GM23338 (cell line): ENCODE measurements at regions not wholly inside any gene's neighbourhood (a gene's known extent, or its start where the extent isn't known, plus 50 kb on each side); places are given as distances from the start of the nearest gene placed in this dataset.

Source experiments
- ATAC-seq: fragments of 200-7000 bp; cut with Tn5 transposase; 3 replicates; pipeline ENCODE4 v1.9.1; 2020
- DNase-seq: peaks from one replicate; pipeline ENCODE4 v3.0.0-alpha.2; 2015; ENCODE audit warnings: low spot score
- H2AFZ ChIP-seq: fragments of 200-600 bp; sonication (generic); 2 replicates; pipeline ENCODE4 v1.8.0; 2016; ENCODE audit warnings: antibody characterized with exemption, mild to moderate bottlenecking, moderate library complexity
- H3F3A ChIP-seq: fragments of 200-600 bp; sonication (generic); replicated peaks from 2 replicates; pipeline ENCODE4 v1.8.0; 2017; ENCODE audit warnings: antibody characterized with exemption, mixed run types, low read depth
- H3K27ac ChIP-seq: fragments of 200-600 bp; sonication (generic); 2 replicates; pipeline ENCODE4 v1.6.1; 2016; ENCODE audit warnings: low read depth
- H3K27me3 ChIP-seq: fragments of 200-600 bp; sonication (generic); 2 replicates; pipeline ENCODE4 v1.8.0; 2016; ENCODE audit warnings: mild to moderate bottlenecking, mixed run types, moderate library complexity; ENCODE audit not compliant: insufficient read depth
- H3K36me3 ChIP-seq: fragments of 200-600 bp; sonication (generic); 2 replicates; pipeline ENCODE4 v1.8.0; 2016; ENCODE audit warnings: mild to moderate bottlenecking; ENCODE audit not compliant: insufficient read depth
- H3K4me1 ChIP-seq: fragments of 200-600 bp; sonication (generic); 2 replicates; pipeline ENCODE4 v1.8.0; 2016; ENCODE audit warnings: mild to moderate bottlenecking, moderate library complexity; ENCODE audit not compliant: insufficient read depth
- H3K4me2 ChIP-seq: fragments of 200-600 bp; sonication (generic); 2 replicates; pipeline ENCODE4 v1.7.1; 2017; ENCODE audit warnings: mixed run types
- H3K4me3 ChIP-seq: fragments of 200-600 bp; sonication (generic); 2 replicates; pipeline ENCODE4 v1.6.1; 2016; ENCODE audit warnings: mixed run types
- H3K79me2 ChIP-seq: fragments of 200-600 bp; sonication (generic); replicated peaks from 2 replicates; pipeline ENCODE4 v1.8.0; 2017; ENCODE audit warnings: mild to moderate bottlenecking; ENCODE audit not compliant: insufficient read depth
- H3K9me2 ChIP-seq: fragments of 200-600 bp; sonication (generic); 2 replicates; pipeline ENCODE4 v1.8.0; 2017; ENCODE audit not compliant: insufficient read depth
- H4K20me1 ChIP-seq: fragments of 200-600 bp; sonication (generic); replicated peaks from 2 replicates; pipeline ENCODE4 v1.8.0; 2017; ENCODE audit warnings: mild to moderate bottlenecking; ENCODE audit not compliant: insufficient read depth
- H3K27ac Mint-ChIP-seq: 2 replicates; pipeline ENCODE4 v1.8.0; 2020; ENCODE audit warnings: inconsistent platforms, mild to moderate bottlenecking, moderate library complexity, mixed read lengths
- H3K27me3 Mint-ChIP-seq: 3 replicates; pipeline ENCODE4 v1.8.0; 2022; ENCODE audit warnings: low read depth, mild to moderate bottlenecking, moderate library complexity, mixed read lengths, inconsistent platforms; ENCODE audit not compliant: insufficient read depth, poor library complexity
- H3K36me3 Mint-ChIP-seq: 3 replicates; pipeline ENCODE4 v1.8.0; 2021; ENCODE audit warnings: low read depth, mild to moderate bottlenecking, inconsistent platforms, moderate library complexity, mixed read lengths
- H3K4me1 Mint-ChIP-seq: 3 replicates; pipeline ENCODE4 v1.8.0; 2020; ENCODE audit warnings: mild to moderate bottlenecking, inconsistent platforms, mixed read lengths
- H3K4me3 Mint-ChIP-seq: 3 replicates; pipeline ENCODE4 v1.8.0; 2021; ENCODE audit warnings: moderate library complexity, mild to moderate bottlenecking, inconsistent platforms, mixed read lengths
- H3K9me3 Mint-ChIP-seq: 3 replicates; pipeline ENCODE4 v1.8.0; 2020; ENCODE audit warnings: moderate library complexity, mild to moderate bottlenecking, inconsistent platforms, mixed read lengths
- CREB1 ChIP-seq: fragments of 250-450 bp; sonication (Bioruptor Pico); IDR thresholded peaks from 2 replicates; pipeline ENCODE4 v1.5.0; 2020; ENCODE audit warnings: low read depth, mild to moderate bottlenecking, moderate library complexity
- CTCF ChIP-seq, 2 experiments: fragments of 200-600 bp in 1 of 2; sonication (generic) in 1 of 2; conservative IDR thresholded peaks; 2 replicates each; pipeline versions ENCODE4 v1.5.1 to v1.6.1; 2016 to 2017; ENCODE audit warnings: antibody characterized with exemption in 2 of 2, low read depth in 2 of 2, mild to moderate bottlenecking in 2 of 2, moderate library complexity in 1 of 2
- ETS1 ChIP-seq: IDR thresholded peaks from 2 replicates; pipeline ENCODE4 v1.6.1; 2016; ENCODE audit warnings: antibody characterized with exemption
- EZH2 ChIP-seq: fragments of 200-600 bp; sonication (generic); IDR thresholded peaks from one replicate; pipeline ENCODE4 v1.8.0; 2017; ENCODE audit warnings: antibody characterized with exemption, mild to moderate bottlenecking, low read depth; ENCODE audit not compliant: unreplicated experiment
- EZH2phosphoT487 ChIP-seq: fragments of 200-600 bp; sonication (generic); IDR thresholded peaks from one replicate; pipeline ENCODE4 v1.8.1; 2018; ENCODE audit warnings: antibody characterized with exemption; ENCODE audit not compliant: unreplicated experiment
- JUNB ChIP-seq: IDR thresholded peaks from one replicate; pipeline ENCODE4 v1.6.1; 2016; ENCODE audit warnings: antibody characterized with exemption; ENCODE audit not compliant: unreplicated experiment
- NANOG ChIP-seq: IDR thresholded peaks from 2 replicates; pipeline ENCODE4 v1.6.1; 2016; ENCODE audit warnings: antibody characterized with exemption, borderline replicate concordance
- POLR2AphosphoS5 ChIP-seq: IDR thresholded peaks from 2 replicates; pipeline ENCODE4 v1.6.1; 2016; ENCODE audit warnings: antibody characterized with exemption, low read depth
- REST ChIP-seq: IDR thresholded peaks from one replicate; pipeline ENCODE4 v1.6.1; 2018; ENCODE audit warnings: antibody characterized with exemption; ENCODE audit not compliant: unreplicated experiment
- STAT1 ChIP-seq: IDR thresholded peaks from one replicate; pipeline ENCODE4 v1.6.1; 2016; ENCODE audit warnings: antibody characterized with exemption; ENCODE audit not compliant: unreplicated experiment
- ZNF114 ChIP-seq: fragments of 250-450 bp; sonication (Bioruptor Pico); IDR thresholded peaks from 2 replicates; pipeline ENCODE4 v1.5.0; 2020; ENCODE audit warnings: mild to moderate bottlenecking, moderate library complexity
- ZNF331 ChIP-seq: fragments of 250-450 bp; sonication (Bioruptor Pico); IDR thresholded peaks from 2 replicates; pipeline ENCODE4 v1.5.0; 2020; ENCODE audit warnings: low read depth, mild to moderate bottlenecking, moderate library complexity
- ZNF462 ChIP-seq: fragments of 250-450 bp; sonication (Bioruptor Pico); IDR thresholded peaks from 2 replicates; pipeline ENCODE4 v1.5.0; 2020; ENCODE audit warnings: mild to moderate bottlenecking, moderate library complexity

DNA sequence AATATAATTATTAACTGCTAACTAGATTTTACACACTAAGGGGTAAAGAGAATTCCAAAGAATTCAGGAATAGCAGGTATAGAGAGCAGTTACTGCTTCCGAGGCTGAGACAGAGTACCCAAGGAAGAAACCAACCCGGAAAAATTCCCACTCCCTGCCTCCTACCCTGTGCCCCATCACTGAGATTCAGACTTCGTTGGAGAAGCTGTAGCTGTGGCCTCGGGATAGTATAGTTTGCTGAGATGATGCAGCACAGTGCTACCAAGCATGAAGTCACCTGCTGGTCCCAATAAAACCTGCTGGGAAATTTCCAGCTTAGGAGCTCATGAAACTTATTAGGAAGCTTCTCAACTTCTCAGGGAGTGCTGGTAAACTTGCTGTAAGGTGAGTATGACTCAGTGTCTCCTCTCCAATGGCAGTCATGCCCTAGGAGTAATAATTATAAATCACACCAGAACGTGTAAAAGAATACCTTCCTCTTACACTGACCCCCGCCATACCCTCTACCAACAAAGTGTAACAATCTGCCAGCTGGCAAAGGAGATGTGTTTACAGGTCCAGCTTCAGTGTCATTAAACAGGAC is 215.2 kb upstream of the ROBO2 start:
- Histone ChIP-seq H3K27me3 (no peaks in the 10 kb centered on the region), H3F3A (no peaks in the 10 kb centered on the region), H3K4me1 (peaks cover 22% of the 10 kb centered on the region; the same call in 1 of the 2 replicates), H3K27ac (no peak overlapping the region), H3K79me2 (no peaks in the 10 kb centered on the region), H4K20me1 (no peaks in the 10 kb centered on the region), H3K4me3 (no peak overlapping the region), H3K4me2 (no peak overlapping the region), H2AFZ (peak overlapping the region; percentile 7; the same call in 1 of the 2 replicates), H3K36me3 (no peaks in the 10 kb centered on the region), H3K9me2 (no peaks in the 10 kb centered on the region)
- Mint-ChIP-seq H3K36me3 (no peaks in the 10 kb centered on the region), H3K4me1 (peaks cover 24% of the 10 kb centered on the region; the same call in 2 of the 3 replicates), H3K9me3 (no peaks in the 10 kb centered on the region), H3K4me3 (no peak overlapping the region), H3K27me3 (peaks cover 2% of the 10 kb centered on the region), H3K27ac (no peak overlapping the region)
- DNase-seq: peak; percentile 8
- peak; percentile 65 for ATAC-seq
- TF ChIP-seq REST: no peak
- TF ChIP-seq CTCF (conservative IDR thresholded peaks at IDR 0.05; ENCODE audit: low read depth in 2 of 2): no peak
- no peak for TF ChIP-seq ZNF331 (CRISPR knock-in tag)
- TF ChIP-seq ETS1: no peak
- no peak for TF ChIP-seq CREB1
- no peak for TF ChIP-seq ZNF462 (CRISPR knock-in tag)
- no peak for TF ChIP-seq JUNB
- no peak for TF ChIP-seq ZNF114 (CRISPR knock-in tag)
- TF ChIP-seq STAT1: no peak
- TF ChIP-seq EZH2: no peak
- TF ChIP-seq NANOG: no peak
- TF ChIP-seq POLR2AphosphoS5: no peak
- TF ChIP-seq EZH2phosphoT487: no peak
